ENCODE measurements at regions not wholly inside any gene's neighbourhood (a gene's known extent, or its start where the extent isn't known, plus 50 kb on each side); places are given as distances from the start of the nearest gene placed in this dataset.

DNA sequence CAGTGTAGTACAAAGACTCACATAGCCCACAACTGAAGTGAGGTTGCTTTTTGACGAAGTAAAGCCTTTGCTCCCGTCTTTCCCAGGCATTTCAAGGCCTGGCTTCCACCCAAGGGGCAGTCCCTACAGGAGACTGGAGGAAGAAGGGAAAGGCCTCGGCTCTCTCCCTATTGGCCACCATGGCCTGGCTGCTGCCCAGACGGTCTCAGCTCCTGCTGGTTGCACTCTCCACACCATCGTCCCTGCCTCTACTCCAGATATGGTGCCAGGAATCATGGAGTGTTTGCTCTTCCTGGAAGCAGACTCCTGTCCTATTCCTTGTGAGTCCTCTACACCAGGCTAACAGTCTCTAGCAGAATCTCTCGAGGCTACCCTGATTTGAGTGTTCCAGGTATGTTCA, 124.1 kb upstream of the UQCRFS1 start:
- no peak for DNase-seq (ENCODE audit: low read depth)
- H3K4me3 ChIP-seq (ENCODE audit: low read depth, low read length) = no peak overlapping the region
- TF ChIP-seq, protein P1, sequence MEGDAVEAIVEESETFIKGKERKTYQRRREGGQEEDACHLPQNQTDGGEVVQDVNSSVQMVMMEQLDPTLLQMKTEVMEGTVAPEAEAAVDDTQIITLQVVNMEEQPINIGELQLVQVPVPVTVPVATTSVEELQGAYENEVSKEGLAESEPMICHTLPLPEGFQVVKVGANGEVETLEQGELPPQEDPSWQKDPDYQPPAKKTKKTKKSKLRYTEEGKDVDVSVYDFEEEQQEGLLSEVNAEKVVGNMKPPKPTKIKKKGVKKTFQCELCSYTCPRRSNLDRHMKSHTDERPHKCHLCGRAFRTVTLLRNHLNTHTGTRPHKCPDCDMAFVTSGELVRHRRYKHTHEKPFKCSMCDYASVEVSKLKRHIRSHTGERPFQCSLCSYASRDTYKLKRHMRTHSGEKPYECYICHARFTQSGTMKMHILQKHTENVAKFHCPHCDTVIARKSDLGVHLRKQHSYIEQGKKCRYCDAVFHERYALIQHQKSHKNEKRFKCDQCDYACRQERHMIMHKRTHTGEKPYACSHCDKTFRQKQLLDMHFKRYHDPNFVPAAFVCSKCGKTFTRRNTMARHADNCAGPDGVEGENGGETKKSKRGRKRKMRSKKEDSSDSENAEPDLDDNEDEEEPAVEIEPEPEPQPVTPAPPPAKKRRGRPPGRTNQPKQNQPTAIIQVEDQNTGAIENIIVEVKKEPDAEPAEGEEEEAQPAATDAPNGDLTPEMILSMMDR (IDR thresholded peaks at IDR 0.05; ENCODE audit: low read depth, low read length, missing control alignments) = no peak

DNA sequence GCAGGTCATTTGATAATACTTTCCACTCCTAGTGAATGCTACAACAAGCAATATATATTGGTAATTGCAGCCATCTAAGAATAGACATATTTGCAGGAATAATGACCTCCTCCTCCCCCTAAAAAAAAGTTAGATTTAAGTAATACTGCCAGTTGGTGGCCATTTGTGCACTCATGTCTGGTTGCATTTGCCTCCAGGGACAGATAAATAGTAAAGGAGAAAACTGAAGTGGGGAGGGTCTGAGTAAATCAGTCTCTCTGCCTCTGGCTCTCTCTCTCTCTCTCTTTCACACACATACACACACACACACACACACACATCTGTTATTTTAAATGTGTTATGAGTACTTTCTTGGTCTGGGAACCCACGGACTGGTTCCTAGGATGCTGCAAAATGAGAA, 125.5 kb upstream of the UQCRFS1 start:
- TF ChIP-seq, protein P1 (IDR thresholded peaks at IDR 0.05; ENCODE audit: low read depth, low read length, missing control alignments) = no peak
- DNase-seq (ENCODE audit: low read depth) = no peak
- no peak overlapping the region for H3K4me3 ChIP-seq (ENCODE audit: low read depth, low read length)

DNA sequence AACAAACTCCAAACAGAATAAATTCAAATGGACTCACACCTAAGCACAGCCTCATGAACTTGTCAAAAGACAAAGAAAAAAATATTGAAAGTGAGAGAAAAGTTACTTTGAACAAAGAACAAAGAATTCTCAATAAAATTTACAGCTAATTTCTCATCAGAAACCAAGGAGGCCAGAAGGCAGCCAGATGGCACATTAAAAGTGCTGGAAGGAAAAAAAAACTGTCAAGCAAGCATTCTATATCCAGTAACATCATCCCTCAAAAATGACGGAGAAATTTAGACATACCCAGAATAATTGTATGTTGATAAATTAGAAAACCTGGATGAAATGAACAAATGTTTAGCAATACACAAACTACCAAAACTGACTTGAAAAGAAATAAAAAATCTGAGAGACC, 129.8 kb upstream of the UQCRFS1 start:
- DNase-seq (ENCODE audit: low read depth) = no peak
- TF ChIP-seq, protein P1 (IDR thresholded peaks at IDR 0.05; ENCODE audit: low read depth, low read length, missing control alignments) = no peak
- H3K4me3 ChIP-seq (ENCODE audit: low read depth, low read length) = no peak overlapping the region

DNA sequence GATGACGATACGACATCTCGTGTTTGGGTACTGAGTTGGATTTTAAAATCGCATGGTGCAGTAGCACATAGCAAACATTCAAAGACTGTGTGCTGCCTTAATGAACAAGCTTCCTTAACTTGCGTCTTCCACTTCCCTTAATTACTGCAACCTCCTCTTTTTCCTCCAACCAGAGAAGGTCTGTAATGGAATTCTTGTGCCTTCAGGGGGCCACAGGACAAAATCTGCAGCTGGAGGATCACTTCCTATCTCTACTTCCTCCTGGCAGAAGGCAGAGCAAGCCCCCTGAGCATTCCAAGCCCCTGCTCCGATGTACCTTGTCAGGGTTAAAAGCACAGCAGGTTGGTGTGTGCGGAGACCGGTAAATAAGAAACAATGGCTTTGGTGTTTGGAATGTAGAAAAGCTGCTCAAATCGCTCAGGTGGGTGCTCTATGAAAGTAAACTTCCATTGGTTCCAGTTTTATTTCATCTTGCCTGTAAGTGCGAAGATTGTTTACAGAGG, 151.3 kb upstream of the UQCRFS1 start:
- DNase-seq (ENCODE audit: low read depth) = no peak
- H3K4me3 ChIP-seq (ENCODE audit: low read depth, low read length) = no peak overlapping the region
- TF ChIP-seq, protein P1 (IDR thresholded peaks at IDR 0.05; ENCODE audit: low read depth, low read length, missing control alignments) = no peak

DNA sequence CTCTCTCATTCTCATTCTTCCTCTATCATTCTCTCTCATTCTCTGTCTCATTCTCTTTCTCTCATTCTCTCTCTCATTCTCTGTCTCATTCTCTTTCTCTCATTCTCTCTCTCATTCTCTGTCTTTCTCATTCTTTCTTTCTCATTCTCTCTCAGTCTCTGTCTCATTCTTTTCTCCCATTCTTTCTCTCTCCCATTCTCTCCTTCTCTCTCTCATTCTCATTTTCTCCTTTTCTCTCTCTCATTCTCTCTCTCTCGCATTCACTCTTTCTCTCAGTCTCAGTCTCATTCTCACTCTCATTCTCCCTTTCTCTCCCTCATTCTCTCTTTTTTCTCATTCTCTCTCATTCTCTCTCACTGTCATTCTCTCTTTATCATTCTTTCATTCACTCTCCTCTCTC, 152.0 kb upstream of the UQCRFS1 start:
- TF ChIP-seq, protein P1 (IDR thresholded peaks at IDR 0.05; ENCODE audit: low read depth, low read length, missing control alignments) = no peak
- DNase-seq (ENCODE audit: low read depth) = no peak
- no peak overlapping the region for H3K4me3 ChIP-seq (ENCODE audit: low read depth, low read length)

DNA sequence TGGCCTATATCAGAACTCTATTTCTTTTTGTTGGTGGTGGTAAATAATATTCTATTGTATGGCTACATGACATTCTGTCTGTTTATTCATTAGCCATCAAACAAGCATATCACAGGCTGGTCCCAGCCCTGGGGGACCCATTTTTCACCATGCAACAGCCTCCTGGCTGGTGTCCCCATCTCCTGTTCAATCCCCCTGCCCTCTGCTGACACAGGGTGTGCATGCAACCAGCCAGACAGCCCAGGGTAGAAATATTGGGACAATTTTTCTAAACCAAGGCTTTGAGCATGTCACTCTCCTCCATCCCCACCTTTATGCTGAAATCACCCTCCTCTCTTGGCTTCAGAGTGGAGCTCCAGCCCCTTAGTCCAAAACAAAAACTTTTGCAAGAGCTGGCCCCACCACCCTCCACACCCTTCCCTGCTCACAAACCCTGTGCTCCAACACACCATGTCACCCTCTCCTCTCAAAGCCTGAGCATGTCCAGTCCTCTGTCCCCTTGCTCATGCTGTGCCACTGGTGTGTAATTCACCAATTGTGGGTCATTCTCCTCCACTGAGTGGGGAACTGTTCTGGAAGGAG, 153.0 kb upstream of the UQCRFS1 start:
- H3K4me3 ChIP-seq (ENCODE audit: low read depth, low read length) = no peak overlapping the region

More for the DNA sequence above, 153.0 kb upstream of the UQCRFS1 start:
- TF ChIP-seq, protein P1 (IDR thresholded peaks at IDR 0.05; ENCODE audit: low read depth, low read length, missing control alignments) = no peak
- DNase-seq (ENCODE audit: low read depth) = no peak
